Glutamatergic neuron (in vitro differentiated cells): ENCODE measurements at regions not wholly inside any gene's neighbourhood (a gene's known extent, or its start where the extent isn't known, plus 50 kb on each side); places are given as distances from the start of the nearest gene placed in this dataset.

Experiments used
- DNase-seq: peaks from one replicate; pipeline ENCODE4 v3.0.0; 2022
- H3K27ac Mint-ChIP-seq: one replicate; pipeline ENCODE4 v1.8.0; 2020; ENCODE audit warnings: mild to moderate bottlenecking, mixed read lengths, inconsistent platforms; ENCODE audit not compliant: unreplicated experiment
- H3K27me3 Mint-ChIP-seq: one replicate; pipeline ENCODE4 v1.8.0; 2020; ENCODE audit warnings: mild to moderate bottlenecking, moderate library complexity, mixed read lengths, inconsistent platforms; ENCODE audit not compliant: unreplicated experiment
- H3K36me3 Mint-ChIP-seq: one replicate; pipeline ENCODE4 v1.8.0; 2020; ENCODE audit warnings: mild to moderate bottlenecking, mixed read lengths, inconsistent platforms; ENCODE audit not compliant: unreplicated experiment
- H3K4me1 Mint-ChIP-seq: one replicate; pipeline ENCODE4 v1.8.0; 2020; ENCODE audit warnings: mild to moderate bottlenecking, low read depth, mixed read lengths, inconsistent platforms; ENCODE audit not compliant: unreplicated experiment
- H3K4me3 Mint-ChIP-seq: one replicate; pipeline ENCODE4 v1.8.0; 2020; ENCODE audit warnings: mild to moderate bottlenecking, mixed read lengths, inconsistent platforms; ENCODE audit not compliant: unreplicated experiment
- H3K9me3 Mint-ChIP-seq: one replicate; pipeline ENCODE4 v1.8.0; 2020; ENCODE audit warnings: mild to moderate bottlenecking, moderate library complexity, mixed read lengths, inconsistent platforms; ENCODE audit not compliant: unreplicated experiment
- TF ChIP-seq, protein P1 (sequence below): fragments of 200-600 bp; sonication (generic); IDR thresholded peaks from one replicate; pipeline ENCODE4 v1.5.0; 2021; ENCODE audit not compliant: partially characterized antibody, unreplicated experiment

DNA sequence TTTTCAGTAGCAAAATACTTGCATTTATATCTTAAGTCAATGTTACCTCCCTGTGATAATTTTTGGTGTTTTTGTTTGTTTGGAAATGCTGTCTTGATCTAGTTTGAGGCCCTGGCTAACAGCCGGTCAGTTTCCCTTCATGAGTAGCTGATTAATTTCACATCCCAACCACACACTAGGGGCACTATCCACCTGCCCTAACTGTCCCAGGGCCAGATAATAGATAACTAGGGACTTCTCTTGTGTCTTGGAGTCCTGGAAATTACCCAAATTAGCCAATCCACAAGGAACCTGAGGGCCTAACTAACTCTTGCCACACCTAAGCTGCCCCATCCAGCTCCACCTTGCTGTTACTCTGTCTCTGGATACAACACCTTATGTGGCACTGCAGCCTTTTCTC lies 399.9 kb downstream of the FOXG1 start:
- no peaks in the 10 kb centered on the region for H3K4me1 Mint-ChIP-seq

GRCh38 chr14:29168149-29168548 lies 401.6 kb downstream of the FOXG1 start:
- Mint-ChIP-seq H3K27me3 (no peaks in the 10 kb centered on the region), H3K9me3 (no peaks in the 10 kb centered on the region), H3K36me3 (no peaks in the 10 kb centered on the region), H3K4me3 (no peak overlapping the region), H3K4me1 (no peaks in the 10 kb centered on the region), H3K27ac (no peak overlapping the region)
- no peak for DNase-seq
- TF ChIP-seq, protein P1, sequence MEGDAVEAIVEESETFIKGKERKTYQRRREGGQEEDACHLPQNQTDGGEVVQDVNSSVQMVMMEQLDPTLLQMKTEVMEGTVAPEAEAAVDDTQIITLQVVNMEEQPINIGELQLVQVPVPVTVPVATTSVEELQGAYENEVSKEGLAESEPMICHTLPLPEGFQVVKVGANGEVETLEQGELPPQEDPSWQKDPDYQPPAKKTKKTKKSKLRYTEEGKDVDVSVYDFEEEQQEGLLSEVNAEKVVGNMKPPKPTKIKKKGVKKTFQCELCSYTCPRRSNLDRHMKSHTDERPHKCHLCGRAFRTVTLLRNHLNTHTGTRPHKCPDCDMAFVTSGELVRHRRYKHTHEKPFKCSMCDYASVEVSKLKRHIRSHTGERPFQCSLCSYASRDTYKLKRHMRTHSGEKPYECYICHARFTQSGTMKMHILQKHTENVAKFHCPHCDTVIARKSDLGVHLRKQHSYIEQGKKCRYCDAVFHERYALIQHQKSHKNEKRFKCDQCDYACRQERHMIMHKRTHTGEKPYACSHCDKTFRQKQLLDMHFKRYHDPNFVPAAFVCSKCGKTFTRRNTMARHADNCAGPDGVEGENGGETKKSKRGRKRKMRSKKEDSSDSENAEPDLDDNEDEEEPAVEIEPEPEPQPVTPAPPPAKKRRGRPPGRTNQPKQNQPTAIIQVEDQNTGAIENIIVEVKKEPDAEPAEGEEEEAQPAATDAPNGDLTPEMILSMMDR: no peak

More for the DNA sequence above, 399.9 kb downstream of the FOXG1 start:
- DNase-seq: no peak
- Mint-ChIP-seq H3K27me3 (no peaks in the 10 kb centered on the region), H3K27ac (no peak overlapping the region), H3K4me3 (no peak overlapping the region), H3K36me3 (no peaks in the 10 kb centered on the region), H3K9me3 (no peaks in the 10 kb centered on the region)
- TF ChIP-seq, protein P1: no peak

- Mint-ChIP-seq H3K27me3 (peaks cover 4% of the 10 kb centered on the region), H3K36me3 (peaks cover 5% of the 10 kb centered on the region), H3K9me3 (no peaks in the 10 kb centered on the region), H3K27ac (no peak overlapping the region), H3K4me3 (no peak overlapping the region), H3K4me1 (no peaks in the 10 kb centered on the region)
- no peak for DNase-seq
- TF ChIP-seq, protein P1: no peak
Measured at GRCh38 chr14:29169408-29169807, 402.8 kb downstream of the FOXG1 start.

GRCh38 chr14:29175706-29176105 lies 409.1 kb downstream of the FOXG1 start:
- Mint-ChIP-seq H3K4me3 (no peak overlapping the region), H3K4me1 (no peaks in the 10 kb centered on the region), H3K27ac (no peak overlapping the region), H3K27me3 (peaks cover 4% of the 10 kb centered on the region), H3K36me3 (peaks cover 5% of the 10 kb centered on the region), H3K9me3 (no peaks in the 10 kb centered on the region)
- no peak for DNase-seq
- TF ChIP-seq, protein P1: no peak

- DNase-seq: no peak
- Mint-ChIP-seq H3K27me3 (peaks cover 4% of the 10 kb centered on the region), H3K36me3 (peaks cover 5% of the 10 kb centered on the region), H3K27ac (no peak overlapping the region), H3K4me3 (no peak overlapping the region), H3K4me1 (no peaks in the 10 kb centered on the region), H3K9me3 (no peaks in the 10 kb centered on the region)
- TF ChIP-seq, protein P1: no peak
Measured at GRCh38 chr14:29176876-29177275, 410.3 kb downstream of the FOXG1 start.
